ENCODE measurements at regions not wholly inside any gene's neighbourhood (a gene's known extent, or its start where the extent isn't known, plus 50 kb on each side); places are given as distances from the start of the nearest gene placed in this dataset.

DNA sequence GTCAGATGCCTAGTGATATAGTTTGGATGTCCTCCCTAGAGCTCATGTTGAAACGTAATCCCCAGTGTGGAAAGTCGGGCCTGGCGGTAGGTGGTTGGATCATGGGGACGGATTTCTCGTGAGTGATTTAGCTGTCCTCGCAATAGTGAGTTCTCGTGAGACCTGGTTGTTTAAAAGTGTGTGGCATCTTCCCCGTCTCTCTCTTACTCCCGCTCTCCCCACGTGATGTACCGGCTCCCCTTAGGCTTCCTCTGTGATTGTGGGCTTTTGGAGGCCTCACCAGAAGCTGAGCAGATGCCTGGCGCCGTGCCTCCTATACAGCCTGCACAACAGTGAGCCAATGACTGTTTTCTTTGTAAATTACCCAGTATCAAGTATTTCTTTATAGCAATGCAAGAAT lies 264.5 kb downstream of the TTLL7 start:
- no peak for DNase-seq (ENCODE audit: low read depth in 2 of 2)

DNA sequence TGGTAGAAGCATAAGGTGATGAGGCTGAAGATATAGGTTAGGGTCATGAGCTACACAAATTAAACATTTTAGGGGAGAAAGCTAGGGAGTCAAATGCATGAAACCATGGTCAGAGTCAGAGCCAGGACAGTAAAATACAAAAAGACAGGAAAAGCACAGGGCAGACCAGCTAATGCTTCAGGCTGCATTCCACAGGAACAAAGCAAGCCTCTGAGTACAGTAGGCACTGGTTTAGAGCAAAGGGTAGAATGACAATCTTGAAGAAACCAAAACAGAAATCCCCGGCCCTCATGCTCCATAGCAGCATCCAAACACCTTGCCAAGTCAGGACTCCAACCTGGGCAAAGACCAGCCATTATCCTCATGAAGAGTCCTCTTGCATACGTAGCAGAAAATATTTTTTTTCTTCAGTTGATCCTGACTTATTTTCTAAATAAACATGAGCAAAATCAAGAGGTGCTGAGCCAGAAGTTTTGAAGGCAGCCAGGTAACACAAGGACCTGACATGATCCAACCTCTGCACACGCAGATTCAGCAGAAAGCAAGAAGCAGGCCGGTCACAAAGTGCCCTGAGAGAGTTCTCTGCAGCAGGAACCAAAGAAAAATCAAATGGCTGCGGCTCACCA lies 273.1 kb downstream of the TTLL7 start:
- no peak for DNase-seq (ENCODE audit: low read depth in 2 of 2)

DNA sequence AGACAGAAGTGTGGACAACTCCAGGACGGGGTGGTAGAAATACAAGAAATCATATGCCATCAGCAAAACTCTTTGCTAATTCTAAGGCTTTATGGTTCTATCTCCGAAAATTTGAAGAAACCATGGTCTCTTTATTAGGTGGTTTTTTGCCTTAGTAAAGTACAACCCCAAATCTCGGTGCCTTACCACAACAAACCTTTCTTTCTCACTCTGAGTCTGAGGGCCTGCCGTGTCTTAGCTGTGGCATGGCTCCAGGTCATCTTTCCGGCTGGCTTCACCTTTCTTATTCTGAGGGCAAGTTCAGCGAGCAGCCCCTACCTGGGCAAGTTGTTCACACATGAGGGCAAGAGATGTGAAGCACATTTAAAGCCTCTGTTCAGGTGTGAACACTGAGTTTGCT lies 280.6 kb downstream of the TTLL7 start:
- DNase-seq (ENCODE audit: low read depth in 2 of 2), result no peak

DNA sequence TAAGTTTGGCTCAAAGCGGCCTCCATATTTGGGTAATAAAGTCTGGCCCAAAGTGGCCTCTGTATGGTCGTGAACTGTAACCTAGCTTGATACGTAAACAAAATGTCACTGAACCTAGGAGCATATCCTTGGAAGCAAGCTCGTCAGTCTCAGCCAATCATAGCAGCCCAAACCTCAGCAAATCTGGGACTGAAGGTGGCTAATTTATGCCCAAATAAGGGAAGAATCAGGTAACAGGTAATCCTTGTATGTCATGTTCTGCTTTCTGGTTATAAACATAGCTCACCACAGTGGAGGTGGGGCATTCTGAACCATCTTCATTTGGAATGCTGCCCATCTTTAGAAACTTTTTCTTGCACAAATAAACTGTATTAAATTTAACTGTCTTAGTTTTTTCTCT lies 281.1 kb downstream of the TTLL7 start:
- DNase-seq (ENCODE audit: low read depth in 2 of 2), result no peak

DNA sequence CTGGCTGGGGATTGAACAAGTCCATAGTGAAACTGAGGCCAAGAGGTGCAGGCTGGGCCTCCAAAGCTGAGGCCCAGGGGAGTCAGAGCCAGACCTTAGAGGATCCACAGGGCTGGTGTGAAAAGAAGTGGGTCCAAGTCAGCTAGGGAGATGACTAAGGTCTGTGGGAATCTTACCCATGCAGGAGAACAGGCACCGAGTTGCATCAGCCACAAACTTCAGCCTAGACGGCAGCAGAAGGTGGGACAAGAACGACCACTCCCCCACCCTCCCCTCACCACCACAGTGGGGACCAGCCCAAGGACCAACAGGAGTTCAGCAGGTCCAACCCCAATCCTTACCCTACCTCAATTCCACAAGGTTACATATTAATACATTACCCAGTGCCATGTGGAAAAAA lies 282.3 kb downstream of the TTLL7 start:
- DNase-seq (ENCODE audit: low read depth in 2 of 2), result no peak

DNA sequence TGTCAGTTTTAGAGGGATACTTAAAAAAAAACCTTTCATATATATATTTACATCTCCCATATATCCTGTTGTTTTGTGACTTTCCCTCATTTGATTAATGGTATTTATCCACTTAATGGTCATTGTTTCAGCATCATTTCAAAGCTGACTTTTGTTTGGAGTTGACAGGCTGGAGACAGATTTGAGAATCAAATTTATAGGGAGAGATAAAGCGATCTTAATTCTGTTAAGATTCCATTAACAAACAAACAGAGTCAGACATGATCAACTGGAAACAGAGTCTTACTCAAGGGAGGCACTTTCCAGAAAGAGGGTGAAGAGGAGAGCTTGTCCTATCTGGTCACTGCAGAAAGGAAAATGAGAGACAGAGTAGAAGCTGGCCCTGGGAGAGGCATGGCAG lies 283.4 kb downstream of the TTLL7 start:
- DNase-seq (ENCODE audit: low read depth in 2 of 2), result no peak

DNA sequence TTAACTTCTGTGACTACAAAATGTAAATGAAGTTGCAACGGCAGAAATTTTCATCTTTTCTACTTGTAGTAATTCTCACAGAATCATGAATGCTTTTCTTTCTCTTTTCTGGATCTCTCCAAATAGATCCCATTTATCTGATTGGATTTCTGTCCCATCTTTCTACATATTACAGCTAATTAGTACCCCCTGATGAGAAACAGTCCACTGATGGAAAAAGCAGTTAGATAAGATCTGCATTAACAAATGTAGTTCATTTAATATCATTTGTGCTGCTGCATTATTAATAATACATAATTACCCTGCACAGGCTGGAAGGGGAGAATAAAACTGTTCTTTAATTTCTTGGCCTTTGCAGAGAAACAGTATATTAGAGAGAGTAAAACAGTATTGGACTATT lies 289.3 kb downstream of the TTLL7 start:
- no peak for DNase-seq (ENCODE audit: low read depth in 2 of 2)

DNA sequence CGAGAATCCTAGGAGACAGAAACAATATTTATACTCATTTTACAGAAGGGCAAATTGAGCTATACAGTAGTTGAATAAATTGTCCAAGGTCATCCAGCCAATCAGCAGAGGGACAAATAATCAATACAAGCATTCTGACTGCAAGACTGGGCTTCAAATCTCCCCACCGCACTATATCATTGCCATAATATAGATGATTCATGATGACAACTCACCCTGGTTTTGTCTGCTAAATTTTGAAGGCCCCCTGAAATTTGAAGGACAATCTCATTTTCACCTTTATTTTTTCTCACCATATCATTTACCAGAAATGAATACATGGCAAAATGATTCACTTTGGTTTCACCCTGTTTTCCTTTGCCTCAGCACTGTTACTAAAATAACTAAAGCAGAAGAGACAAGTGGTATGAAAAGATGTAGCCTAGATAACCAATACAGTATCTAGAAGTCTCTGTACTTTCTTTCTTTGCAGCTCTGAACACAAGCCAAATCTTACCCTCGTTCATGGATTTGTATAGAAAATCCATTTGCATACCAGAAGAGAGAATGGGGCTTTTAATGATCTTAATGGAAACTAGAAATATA lies 292.5 kb downstream of the TTLL7 start:
- DNase-seq (ENCODE audit: low read depth in 2 of 2), result no peak

DNA sequence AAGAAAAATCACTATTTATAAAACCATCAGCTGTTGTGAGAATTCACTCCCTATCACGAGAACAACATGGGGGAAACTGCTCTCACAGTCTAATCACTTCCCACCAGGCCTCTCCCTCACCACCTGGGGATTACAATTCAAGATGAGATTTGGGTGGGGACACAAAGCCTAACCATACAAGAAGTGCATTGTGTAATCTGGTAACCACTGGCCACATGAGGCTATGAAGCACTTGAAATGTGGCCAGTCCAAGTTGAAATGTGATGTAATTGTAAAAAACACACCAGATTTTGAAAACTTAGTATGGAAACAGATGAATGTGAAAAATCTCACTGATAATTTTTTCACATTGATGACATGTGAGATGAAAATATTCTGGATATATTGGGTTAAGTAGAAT lies 293.8 kb downstream of the TTLL7 start:
- no peak for DNase-seq (ENCODE audit: low read depth in 2 of 2)

DNA sequence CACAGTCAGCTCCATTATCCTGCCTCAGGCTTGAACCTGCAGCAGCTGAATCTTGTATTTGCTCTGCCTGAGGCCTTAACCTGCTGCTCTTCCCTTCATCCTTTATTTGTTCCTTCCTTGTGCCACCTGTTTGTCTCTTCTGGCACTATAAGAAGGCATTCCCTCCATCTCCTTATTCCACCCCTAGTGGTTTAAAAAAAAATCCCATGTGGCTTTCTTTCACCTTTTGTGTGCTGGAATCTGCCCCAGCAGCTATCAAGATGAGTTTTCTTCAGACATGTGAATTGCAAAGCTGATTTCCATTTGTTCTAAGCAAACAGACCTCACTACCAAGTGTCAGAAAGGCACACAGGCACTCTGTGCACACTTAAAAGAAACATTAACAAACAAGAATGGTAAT lies 294.6 kb downstream of the TTLL7 start:
- DNase-seq (ENCODE audit: low read depth in 2 of 2), result no peak

DNA sequence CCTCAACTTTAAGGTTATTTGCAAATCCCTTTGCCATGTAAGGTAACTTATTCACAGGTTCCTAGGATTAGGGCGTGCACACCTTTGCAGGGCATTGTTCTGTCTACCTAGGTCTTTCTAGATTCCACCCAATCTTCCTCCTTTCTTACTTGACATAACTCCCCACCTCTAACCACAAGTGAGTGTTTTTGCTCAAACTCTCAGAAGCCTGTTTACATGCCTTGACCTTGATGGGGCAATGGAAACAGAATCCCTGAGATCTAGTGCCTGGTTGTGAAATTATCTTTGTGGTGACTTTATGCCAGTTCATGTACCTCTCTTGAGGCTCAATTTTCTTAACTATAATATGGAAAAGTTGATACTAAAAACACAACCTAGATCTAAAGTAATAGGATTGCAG lies 296.6 kb downstream of the TTLL7 start:
- no peak for DNase-seq (ENCODE audit: low read depth in 2 of 2)

DNA sequence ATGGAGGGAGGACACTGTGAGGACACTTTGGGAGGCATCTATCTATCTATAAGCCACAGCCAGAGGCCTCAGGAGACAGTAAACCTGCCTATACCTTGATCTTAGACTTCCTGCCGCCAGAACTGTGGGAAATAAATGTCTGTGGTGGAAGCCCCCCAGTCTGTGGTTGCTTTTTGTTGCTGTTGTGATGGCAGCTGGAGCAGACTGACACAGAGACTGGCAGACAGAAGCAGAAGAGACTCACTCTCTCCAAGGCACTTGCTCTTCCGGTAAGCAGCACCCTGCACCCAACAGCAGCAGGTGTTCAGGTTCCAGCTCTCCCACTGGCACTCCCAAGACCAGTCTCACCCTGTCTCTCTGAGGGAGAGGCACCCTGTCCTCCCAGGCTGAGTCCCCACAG lies 297.6 kb downstream of the TTLL7 start:
- DNase-seq (ENCODE audit: low read depth in 2 of 2), result no peak

DNA sequence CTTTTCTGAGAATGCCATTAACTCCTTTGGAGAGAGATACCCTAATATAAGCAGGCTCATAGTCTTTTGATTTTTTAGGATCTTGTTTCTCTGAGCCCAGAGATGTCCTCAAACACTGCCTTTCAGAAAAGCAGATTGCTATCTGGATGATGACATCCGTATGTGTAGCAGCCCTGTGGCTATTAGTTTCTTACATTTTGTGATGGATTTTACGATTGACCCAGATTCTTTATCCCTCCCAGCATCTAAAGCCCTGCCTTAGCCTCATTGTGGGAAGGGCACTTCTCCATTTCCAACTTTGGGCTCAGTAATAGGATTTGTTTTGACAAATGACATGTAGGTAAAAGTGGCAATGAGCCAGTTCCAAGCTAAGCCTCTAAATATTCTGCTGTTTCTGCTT lies 300.3 kb downstream of the TTLL7 start:
- no peak for DNase-seq (ENCODE audit: low read depth in 2 of 2)

DNA sequence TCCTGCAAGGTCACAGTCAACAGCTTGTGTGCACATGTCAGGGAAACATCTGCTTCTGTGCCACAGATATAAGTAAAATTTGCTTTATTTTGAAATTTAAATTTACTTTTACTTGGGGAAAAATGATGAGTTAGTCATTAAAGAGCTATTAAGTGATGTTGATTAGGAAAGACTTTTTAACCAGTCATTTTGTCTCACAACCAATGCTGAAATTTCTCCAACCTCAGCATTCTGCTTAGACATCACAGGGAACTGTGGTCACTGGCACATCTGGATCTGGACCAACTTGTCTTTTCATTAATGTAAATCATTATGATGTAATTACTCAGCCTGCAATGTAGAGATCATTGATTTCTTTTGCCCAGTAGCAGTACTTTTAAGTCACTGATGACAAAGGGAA lies 301.0 kb downstream of the TTLL7 start:
- DNase-seq (ENCODE audit: low read depth in 2 of 2), result no peak

DNA sequence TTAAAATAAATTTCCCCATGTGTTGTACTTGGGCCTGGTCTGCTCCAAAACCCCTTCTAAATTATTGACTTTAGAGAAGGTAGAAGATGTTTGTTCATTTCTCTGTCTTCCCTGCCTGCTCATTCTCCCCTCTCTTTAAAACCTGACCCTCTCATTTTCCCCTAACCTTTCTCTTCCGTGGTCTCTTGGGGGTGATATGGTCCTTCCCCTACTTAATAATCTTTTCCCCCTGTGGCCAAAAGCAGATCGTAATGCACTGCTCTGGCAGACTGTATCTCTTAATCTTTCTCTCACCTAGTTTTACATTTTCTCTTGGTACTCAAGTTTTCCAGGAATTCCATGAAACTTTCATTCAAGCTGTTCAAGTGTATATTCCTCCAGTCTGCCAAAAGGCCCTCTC lies 301.7 kb downstream of the TTLL7 start:
- DNase-seq (ENCODE audit: low read depth in 2 of 2), result no peak

DNA sequence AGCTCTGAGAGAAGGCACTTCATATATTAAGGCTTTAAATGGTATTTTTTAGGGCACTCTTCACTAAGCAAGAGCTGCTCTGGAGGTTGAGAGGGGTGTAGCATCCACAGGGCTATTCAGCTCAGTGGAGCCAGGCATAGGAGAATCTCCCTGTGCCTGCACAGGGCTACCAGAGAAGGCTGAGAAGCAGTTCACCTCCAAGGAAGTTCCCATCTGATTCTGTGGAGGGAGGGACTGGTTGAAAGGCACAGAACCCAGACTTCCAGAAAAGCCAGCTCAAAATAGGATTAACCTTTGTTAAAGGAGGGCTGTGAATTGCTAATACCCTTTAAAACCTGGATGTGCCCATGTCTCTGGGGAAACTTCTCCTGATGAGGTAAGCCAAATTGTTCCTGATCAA lies 304.5 kb downstream of the TTLL7 start:
- DNase-seq (ENCODE audit: low read depth in 2 of 2), result no peak

DNA sequence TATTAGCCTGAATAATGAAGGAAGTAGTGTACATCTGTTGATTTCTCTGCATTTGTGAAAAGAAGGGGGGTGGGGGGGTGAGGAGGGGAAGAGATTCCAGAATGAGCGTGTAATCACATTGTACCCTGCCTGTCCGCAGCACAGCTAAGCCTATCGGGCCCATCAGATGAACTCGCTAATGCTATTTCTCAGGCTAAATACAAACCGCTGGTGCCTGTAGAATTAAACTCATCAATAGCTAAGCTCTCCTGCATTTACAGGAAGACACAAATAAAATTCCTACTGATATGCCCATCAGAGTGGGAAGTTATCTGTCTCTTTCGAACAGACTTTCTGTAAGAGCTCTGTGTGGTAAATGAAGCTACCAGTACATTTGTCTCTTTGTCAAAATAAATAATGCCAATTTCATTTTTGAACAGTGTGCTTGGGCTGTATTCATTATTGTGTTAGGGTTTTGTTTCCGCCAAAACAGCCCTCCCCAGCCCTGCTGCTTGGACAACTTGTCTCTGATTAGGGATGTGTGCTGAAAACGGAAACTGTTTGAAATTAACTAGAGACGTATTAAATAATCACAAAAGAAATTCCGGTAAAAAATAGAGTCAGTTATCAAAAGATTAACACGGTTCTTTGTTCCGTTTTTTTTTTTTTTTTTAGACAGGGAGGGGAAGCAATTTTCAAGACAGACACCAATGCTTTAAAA lies 305.4 kb downstream of the TTLL7 start:
- DNase-seq (ENCODE audit: low read depth in 2 of 2), result no peak

DNA sequence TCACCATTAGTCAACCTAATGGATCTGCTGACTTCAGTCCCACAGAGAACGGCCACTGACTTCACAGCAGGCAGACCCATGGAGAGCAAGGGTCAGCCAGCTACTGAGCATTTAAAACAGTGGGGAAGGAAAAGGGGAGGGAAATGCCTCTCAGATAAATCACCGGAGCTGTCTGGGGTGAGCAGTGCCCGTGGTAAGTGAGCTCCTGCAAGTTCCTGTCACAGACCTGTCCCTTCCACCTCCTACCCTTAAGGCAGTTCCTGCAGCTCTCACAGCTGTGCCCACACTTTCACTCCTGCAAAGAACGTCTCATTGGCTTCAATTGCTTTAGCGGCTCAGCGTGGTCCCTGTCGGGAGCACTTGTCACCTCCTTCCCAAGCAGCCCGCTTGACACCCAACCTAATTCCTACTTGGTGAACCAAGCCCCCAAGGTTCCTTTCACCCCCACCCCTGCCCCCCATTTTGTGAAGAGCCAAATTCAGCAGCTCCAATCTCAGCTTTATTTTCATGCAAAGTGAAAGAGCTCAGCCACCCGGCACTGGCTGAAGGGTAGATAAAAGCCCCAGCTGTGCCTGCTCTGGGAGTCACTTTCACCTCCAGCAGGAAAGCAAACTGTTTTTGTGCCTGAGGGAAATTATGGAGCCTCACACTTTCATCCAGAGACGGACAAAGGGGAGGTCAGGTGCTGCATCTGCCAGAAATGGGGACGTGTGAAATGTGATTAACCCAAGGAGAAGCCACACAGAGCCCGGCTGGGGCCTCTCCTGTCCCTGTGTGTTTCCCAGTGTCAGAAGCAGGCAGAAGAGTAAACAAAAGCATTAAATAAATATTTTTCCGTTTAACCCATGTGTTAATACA lies 306.2 kb downstream of the TTLL7 start:
- peak in 1 of 2 donors; percentile 4 for DNase-seq (ENCODE audit: low read depth in 2 of 2)

DNA sequence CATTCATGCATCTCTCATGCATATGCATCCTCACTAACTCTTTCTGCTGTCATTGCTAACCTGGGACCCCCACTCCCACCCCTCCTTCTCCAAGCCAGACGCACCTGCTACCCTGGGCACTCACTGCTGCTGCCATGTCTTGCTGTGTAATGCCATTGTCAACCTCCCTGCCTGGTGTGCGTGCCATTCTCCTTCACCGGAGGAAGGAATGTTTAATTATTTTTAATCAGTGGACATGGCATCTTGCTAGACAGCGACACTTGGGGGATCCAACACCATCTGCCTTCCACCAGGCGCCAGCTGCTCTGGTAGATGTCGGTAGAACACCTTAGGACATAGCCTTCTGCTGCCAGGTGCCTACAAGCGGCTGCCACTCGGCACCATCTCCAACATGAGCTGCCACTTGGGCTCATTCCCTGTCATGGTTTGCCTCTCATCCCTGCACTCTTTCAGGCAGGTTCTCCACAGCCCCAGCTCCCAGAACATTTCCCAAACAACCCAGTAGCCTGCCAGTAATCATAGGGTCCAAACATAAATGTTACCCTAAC lies 306.9 kb downstream of the TTLL7 start:
- no peak for DNase-seq (ENCODE audit: low read depth in 2 of 2)

DNA sequence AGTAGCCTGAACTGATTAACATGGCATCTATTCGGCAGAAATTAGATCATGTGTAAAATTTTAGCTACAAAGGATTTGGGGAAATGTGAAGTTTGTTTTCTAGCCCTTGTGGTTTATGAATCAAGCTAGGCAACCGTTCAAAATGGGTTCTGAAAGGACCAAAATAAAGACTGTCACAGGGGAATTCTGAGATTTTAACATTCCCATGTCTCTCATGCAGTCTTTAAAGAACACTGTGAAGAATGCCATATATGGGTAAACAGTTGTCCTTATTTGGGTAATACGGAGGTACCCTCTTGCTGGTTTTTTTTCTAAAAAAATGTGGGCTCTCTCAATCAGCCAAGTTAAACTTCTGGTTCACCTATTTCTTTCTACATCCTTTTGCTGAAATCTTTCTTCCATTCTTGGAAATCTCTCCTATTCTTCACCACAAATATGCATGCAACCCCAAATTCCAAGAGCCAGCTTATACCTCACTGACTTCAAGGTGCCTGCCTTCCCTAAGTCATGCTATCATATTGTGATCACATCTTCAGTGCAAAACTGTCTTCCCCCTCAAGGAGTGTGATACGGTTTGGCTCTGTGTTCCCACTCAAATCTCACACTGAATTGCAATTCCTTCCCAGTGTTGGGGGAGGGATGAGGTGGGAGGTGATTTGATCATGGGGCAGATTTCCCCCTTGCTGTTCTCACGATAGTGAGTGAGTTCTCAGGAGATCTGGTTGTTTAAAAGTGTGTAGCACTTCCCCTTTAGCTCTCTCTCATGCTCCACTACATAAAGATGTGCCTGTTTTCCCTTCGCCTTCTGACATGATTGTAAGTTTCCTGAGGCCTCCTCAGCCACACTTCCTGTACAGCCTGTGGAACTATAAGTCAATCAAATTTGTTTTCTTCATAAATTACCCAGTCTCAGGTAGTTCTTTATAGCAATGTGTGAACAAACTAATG lies 308.7 kb downstream of the TTLL7 start:
- no peak for DNase-seq (ENCODE audit: low read depth in 2 of 2)

DNA sequence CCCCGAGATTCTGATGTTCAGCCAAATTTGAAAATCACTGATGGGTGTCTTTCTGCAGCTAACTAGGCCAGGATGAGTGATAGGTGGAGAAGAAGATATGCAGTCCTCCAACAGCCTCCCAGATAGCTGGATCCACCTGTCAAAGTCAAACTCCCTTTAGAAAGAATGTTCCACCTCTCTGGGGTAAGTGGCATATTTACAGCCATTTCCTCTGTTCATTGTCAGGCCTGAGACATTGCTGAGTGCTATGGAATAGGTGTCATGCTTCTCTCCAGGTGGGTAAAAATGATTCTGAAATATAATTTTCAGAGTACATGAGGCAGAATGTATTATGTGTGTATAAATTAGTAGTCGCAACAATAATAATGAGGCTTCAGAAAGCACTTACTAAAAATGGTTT lies 316.8 kb downstream of the TTLL7 start:
- no peak for DNase-seq (ENCODE audit: low read depth in 2 of 2)

All from lung microvascular endothelial cell (primary cell).